SK-N-SH treated with all-trans-retinoic acid at 6 μM for 48 hours (cell line): ENCODE measurements at regions not wholly inside any gene's neighbourhood (a gene's known extent, or its start where the extent isn't known, plus 50 kb on each side); places are given as distances from the start of the nearest gene placed in this dataset.

Experiments used
- BACH2 ChIP-seq: fragments of 250-450 bp; sonication (Bioruptor Pico); IDR thresholded peaks from 2 replicates; pipeline ENCODE4 v1.9.0; 2021; ENCODE audit warnings: mild to moderate bottlenecking, borderline replicate concordance
- GLIS3 ChIP-seq: fragments of 250-450 bp; sonication (Bioruptor Pico); IDR thresholded peaks from 2 replicates; pipeline ENCODE4 v1.5.0; 2020; ENCODE audit warnings: mild to moderate bottlenecking, moderate library complexity
- TCF4 ChIP-seq: fragments of 250-450 bp; sonication (Bioruptor Pico); IDR thresholded peaks from 2 replicates; pipeline ENCODE4 v1.8.0; 2021; ENCODE audit warnings: mild to moderate bottlenecking, moderate library complexity, borderline replicate concordance
- ZNF70 ChIP-seq: fragments of 450-650 bp; formaldehyde crosslinking; IDR thresholded peaks from 2 replicates; pipeline ENCODE4 v1.5.0; 2020; ENCODE audit warnings: mild to moderate bottlenecking, moderate library complexity
- TF ChIP-seq, protein P1 (sequence below): fragments of 250-450 bp; sonication (Bioruptor Pico); IDR thresholded peaks from 2 replicates; pipeline ENCODE4 v1.5.1; 2020; ENCODE audit warnings: low read depth, mild to moderate bottlenecking, moderate library complexity
- TF ChIP-seq, protein P2 (sequence below): fragments of 250-450 bp; sonication (Bioruptor Pico); IDR thresholded peaks from 2 replicates; pipeline ENCODE4 v1.8.0; 2021; ENCODE audit warnings: low read depth, mild to moderate bottlenecking, moderate library complexity, borderline replicate concordance

DNA sequence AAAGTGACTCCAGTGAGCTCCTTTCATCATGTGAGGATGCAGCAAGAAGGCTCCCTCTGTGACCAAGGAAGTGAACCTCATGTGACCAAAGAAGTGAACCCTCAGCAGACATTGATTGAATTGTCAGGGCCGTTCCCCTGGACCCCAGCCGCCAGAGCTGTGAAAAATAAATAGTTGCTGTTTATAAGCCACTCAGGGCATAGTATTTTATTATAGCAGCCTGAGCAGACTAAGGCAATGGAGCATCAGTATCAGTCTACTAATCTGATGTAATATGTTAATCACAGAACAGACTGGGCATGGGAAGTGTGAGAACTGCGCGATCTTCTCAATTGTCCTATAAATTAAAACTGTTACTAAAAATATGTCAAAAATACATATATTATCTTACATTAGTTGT, 384.5 kb upstream of the PRKCQ start:
- TF ChIP-seq, protein P1, sequence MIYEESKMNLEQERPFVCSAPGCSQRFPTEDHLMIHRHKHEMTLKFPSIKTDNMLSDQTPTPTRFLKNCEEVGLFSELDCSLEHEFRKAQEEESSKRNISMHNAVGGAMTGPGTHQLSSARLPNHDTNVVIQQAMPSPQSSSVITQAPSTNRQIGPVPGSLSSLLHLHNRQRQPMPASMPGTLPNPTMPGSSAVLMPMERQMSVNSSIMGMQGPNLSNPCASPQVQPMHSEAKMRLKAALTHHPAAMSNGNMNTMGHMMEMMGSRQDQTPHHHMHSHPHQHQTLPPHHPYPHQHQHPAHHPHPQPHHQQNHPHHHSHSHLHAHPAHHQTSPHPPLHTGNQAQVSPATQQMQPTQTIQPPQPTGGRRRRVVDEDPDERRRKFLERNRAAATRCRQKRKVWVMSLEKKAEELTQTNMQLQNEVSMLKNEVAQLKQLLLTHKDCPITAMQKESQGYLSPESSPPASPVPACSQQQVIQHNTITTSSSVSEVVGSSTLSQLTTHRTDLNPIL (CRISPR knock-in tag), result no peak
- TF ChIP-seq TCF4 (CRISPR knock-in tag) (no peak), ZNF70 (CRISPR knock-in tag) (no peak), BACH2 (no peak), GLIS3 (CRISPR knock-in tag) (no peak)
- TF ChIP-seq, protein P2, sequence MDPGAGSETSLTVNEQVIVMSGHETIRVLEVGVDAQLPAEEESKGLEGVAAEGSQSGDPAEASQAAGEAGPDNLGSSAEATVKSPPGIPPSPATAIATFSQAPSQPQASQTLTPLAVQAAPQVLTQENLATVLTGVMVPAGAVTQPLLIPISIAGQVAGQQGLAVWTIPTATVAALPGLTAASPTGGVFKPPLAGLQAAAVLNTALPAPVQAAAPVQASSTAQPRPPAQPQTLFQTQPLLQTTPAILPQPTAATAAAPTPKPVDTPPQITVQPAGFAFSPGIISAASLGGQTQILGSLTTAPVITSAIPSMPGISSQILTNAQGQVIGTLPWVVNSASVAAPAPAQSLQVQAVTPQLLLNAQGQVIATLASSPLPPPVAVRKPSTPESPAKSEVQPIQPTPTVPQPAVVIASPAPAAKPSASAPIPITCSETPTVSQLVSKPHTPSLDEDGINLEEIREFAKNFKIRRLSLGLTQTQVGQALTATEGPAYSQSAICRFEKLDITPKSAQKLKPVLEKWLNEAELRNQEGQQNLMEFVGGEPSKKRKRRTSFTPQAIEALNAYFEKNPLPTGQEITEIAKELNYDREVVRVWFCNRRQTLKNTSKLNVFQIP, result no peak
